Activated CD4-positive, CD25-positive, alpha-beta regulatory T cell (primary cell): ENCODE measurements at regions not wholly inside any gene's neighbourhood (a gene's known extent, or its start where the extent isn't known, plus 50 kb on each side); places are given as distances from the start of the nearest gene placed in this dataset.

Experiments
- DNase-seq, 4 experiments: peaks; one replicate each; lab custom pipeline; 2025; lab: John Stamatoyannopoulos, UW

GRCh38 chr18:11268741-11269233 lies 119.4 kb upstream of the PIEZO2 start:
- DNase-seq = no peak

GRCh38 chr18:11268153-11268552 lies 118.8 kb upstream of the PIEZO2 start:
- DNase-seq = no peak

GRCh38 chr18:11266781-11267480 lies 117.6 kb upstream of the PIEZO2 start:
- DNase-seq = no peak

- no peak for DNase-seq
Observed at GRCh38 chr18:11261486-11261885, 112.1 kb upstream of the PIEZO2 start.

- no peak for DNase-seq
Observed at GRCh38 chr18:11260961-11261461, 111.6 kb upstream of the PIEZO2 start.

- no peak for DNase-seq
Observed at GRCh38 chr18:11259469-11260150, 110.2 kb upstream of the PIEZO2 start.

- DNase-seq = no peak
Observed at GRCh38 chr18:11258039-11258610, 108.8 kb upstream of the PIEZO2 start.

- DNase-seq = no peak
Observed at GRCh38 chr18:11256251-11256650, 106.9 kb upstream of the PIEZO2 start.

GRCh38 chr18:11251891-11252270 lies 102.5 kb upstream of the PIEZO2 start:
- DNase-seq = no peak

- no peak for DNase-seq
Observed at GRCh38 chr18:11251229-11251890, 102.0 kb upstream of the PIEZO2 start.

GRCh38 chr18:11249391-11249790 lies 100.0 kb upstream of the PIEZO2 start:
- DNase-seq = no peak

- no peak for DNase-seq
Observed at GRCh38 chr18:11247381-11247970, 98.1 kb upstream of the PIEZO2 start.

- no peak for DNase-seq
Observed at GRCh38 chr18:11246495-11247300, 97.3 kb upstream of the PIEZO2 start.

- DNase-seq = no peak
Observed at GRCh38 chr18:11245879-11246278, 96.5 kb upstream of the PIEZO2 start.

GRCh38 chr18:11237484-11237883 lies 88.1 kb upstream of the PIEZO2 start:
- DNase-seq = no peak

- no peak for DNase-seq
Observed at GRCh38 chr18:11237066-11237465, 87.7 kb upstream of the PIEZO2 start.

GRCh38 chr18:11224153-11224552 lies 74.8 kb upstream of the PIEZO2 start:
- DNase-seq = no peak

- no peak for DNase-seq
Observed at GRCh38 chr18:11219571-11219970, 70.2 kb upstream of the PIEZO2 start.

GRCh38 chr18:11215216-11215615 lies 65.8 kb upstream of the PIEZO2 start:
- no peak for DNase-seq

- DNase-seq = no peak
Observed at GRCh38 chr18:11204020-11204419, 54.7 kb upstream of the PIEZO2 start.

GRCh38 chr18:11199477-11199876 lies 50.1 kb upstream of the PIEZO2 start:
- no peak for DNase-seq
